ENCODE measurements at regions not wholly inside any gene's neighbourhood (a gene's known extent, or its start where the extent isn't known, plus 50 kb on each side); places are given as distances from the start of the nearest gene placed in this dataset.
A peak's percentile ranks its signal among the peaks of the same experiment; 100 is the strongest.

- Histone ChIP-seq H3K36me3 (ENCODE audit: control insufficient read depth in 2 of 2, insufficient read depth in 2 of 2, low read length in 1 of 2) (no peaks in the 10 kb centered on the region), H3K4me3 (ENCODE audit: low read depth in 1 of 2, low read length in 2 of 2) (no peak overlapping the region), H3K9me3 (ENCODE audit: control insufficient read depth in 2 of 2, insufficient read depth in 1 of 2, low read depth in 1 of 2, low read length in 1 of 2) (no peaks in the 10 kb centered on the region), H3K27ac (ENCODE audit: low read depth in 2 of 2, low read length in 1 of 2) (no peak overlapping the region), H3K4me1 (ENCODE audit: control insufficient read depth in 2 of 2, insufficient read depth in 2 of 2, low read length in 1 of 2) (no peaks in the 10 kb centered on the region), H3K27me3 (ENCODE audit: control insufficient read depth in 1 of 2, insufficient read depth in 2 of 2, low read length in 2 of 2) (no peaks in the 10 kb centered on the region)
- 83 to 89% methylated on average over 3 of the region's 3 CpGs for WGBS, 2 donors
Observed at GRCh38 chr3:118497274-118497673, 537.4 kb downstream of the IGSF11 start.

- Histone ChIP-seq H3K27me3 (ENCODE audit: control insufficient read depth in 1 of 2, insufficient read depth in 2 of 2, low read length in 2 of 2) (no peaks in the 10 kb centered on the region), H3K4me1 (ENCODE audit: control insufficient read depth in 2 of 2, insufficient read depth in 2 of 2, low read length in 1 of 2) (no peaks in the 10 kb centered on the region), H3K27ac (ENCODE audit: low read depth in 2 of 2, low read length in 1 of 2) (peak overlapping the region in 1 of 2 donors; percentile 26), H3K36me3 (ENCODE audit: control insufficient read depth in 2 of 2, insufficient read depth in 2 of 2, low read length in 1 of 2) (no peaks in the 10 kb centered on the region), H3K4me3 (ENCODE audit: low read depth in 1 of 2, low read length in 2 of 2) (no peak overlapping the region), H3K9me3 (ENCODE audit: control insufficient read depth in 2 of 2, insufficient read depth in 1 of 2, low read depth in 1 of 2, low read length in 1 of 2) (no peaks in the 10 kb centered on the region)
- WGBS, 2 donors = 11 to 35% methylated on average over 1 of the region's 1 CpG
Observed at GRCh38 chr3:118501152-118501551, 533.5 kb downstream of the IGSF11 start.

- Histone ChIP-seq H3K27ac (ENCODE audit: low read depth in 2 of 2, low read length in 1 of 2) (no peak overlapping the region), H3K4me3 (ENCODE audit: low read depth in 1 of 2, low read length in 2 of 2) (no peak overlapping the region), H3K36me3 (ENCODE audit: control insufficient read depth in 2 of 2, insufficient read depth in 2 of 2, low read length in 1 of 2) (no peaks in the 10 kb centered on the region), H3K27me3 (ENCODE audit: control insufficient read depth in 1 of 2, insufficient read depth in 2 of 2, low read length in 2 of 2) (no peaks in the 10 kb centered on the region), H3K9me3 (ENCODE audit: control insufficient read depth in 2 of 2, insufficient read depth in 1 of 2, low read depth in 1 of 2, low read length in 1 of 2) (no peaks in the 10 kb centered on the region), H3K4me1 (ENCODE audit: control insufficient read depth in 2 of 2, insufficient read depth in 2 of 2, low read length in 1 of 2) (no peaks in the 10 kb centered on the region)
- 77 to 89% methylated on average over 1 of the region's 1 CpG for WGBS, 2 donors
Observed at GRCh38 chr3:118504906-118505305, 529.7 kb downstream of the IGSF11 start.

GRCh38 chr3:118505784-118506183 is 528.9 kb downstream of the IGSF11 start:
- Histone ChIP-seq H3K4me3 (ENCODE audit: low read depth in 1 of 2, low read length in 2 of 2) (no peak overlapping the region), H3K27me3 (ENCODE audit: control insufficient read depth in 1 of 2, insufficient read depth in 2 of 2, low read length in 2 of 2) (no peaks in the 10 kb centered on the region), H3K4me1 (ENCODE audit: control insufficient read depth in 2 of 2, insufficient read depth in 2 of 2, low read length in 1 of 2) (no peaks in the 10 kb centered on the region), H3K9me3 (ENCODE audit: control insufficient read depth in 2 of 2, insufficient read depth in 1 of 2, low read depth in 1 of 2, low read length in 1 of 2) (no peaks in the 10 kb centered on the region), H3K36me3 (ENCODE audit: control insufficient read depth in 2 of 2, insufficient read depth in 2 of 2, low read length in 1 of 2) (no peaks in the 10 kb centered on the region), H3K27ac (ENCODE audit: low read depth in 2 of 2, low read length in 1 of 2) (no peak overlapping the region)
- 79 to 85% methylated on average over 2 of the region's 2 CpGs for WGBS, 2 donors

- Histone ChIP-seq H3K4me3 (ENCODE audit: low read depth in 1 of 2, low read length in 2 of 2) (no peak overlapping the region), H3K9me3 (ENCODE audit: control insufficient read depth in 2 of 2, insufficient read depth in 1 of 2, low read depth in 1 of 2, low read length in 1 of 2) (no peaks in the 10 kb centered on the region), H3K36me3 (ENCODE audit: control insufficient read depth in 2 of 2, insufficient read depth in 2 of 2, low read length in 1 of 2) (no peaks in the 10 kb centered on the region), H3K4me1 (ENCODE audit: control insufficient read depth in 2 of 2, insufficient read depth in 2 of 2, low read length in 1 of 2) (no peaks in the 10 kb centered on the region), H3K27ac (ENCODE audit: low read depth in 2 of 2, low read length in 1 of 2) (no peak overlapping the region), H3K27me3 (ENCODE audit: control insufficient read depth in 1 of 2, insufficient read depth in 2 of 2, low read length in 2 of 2) (no peaks in the 10 kb centered on the region)
Observed at GRCh38 chr3:118511402-118511801, 523.2 kb downstream of the IGSF11 start.

GRCh38 chr3:118512301-118512700 is 522.3 kb downstream of the IGSF11 start:
- whole genome bisulfite sequencing, 2 donors = 78% methylated on average over 2 of the region's 2 CpGs
- H3K4me3 ChIP-seq (ENCODE audit: low read depth in 1 of 2, low read length in 2 of 2) = no peak overlapping the region
- H3K36me3 ChIP-seq (ENCODE audit: control insufficient read depth in 2 of 2, insufficient read depth in 2 of 2, low read length in 1 of 2) = no peaks in the 10 kb centered on the region
- H3K27ac ChIP-seq (ENCODE audit: low read depth in 2 of 2, low read length in 1 of 2) = no peak overlapping the region
- no peaks in the 10 kb centered on the region for H3K4me1 ChIP-seq (ENCODE audit: control insufficient read depth in 2 of 2, insufficient read depth in 2 of 2, low read length in 1 of 2)
- peaks cover 0 to 2% of the 10 kb centered on the region in 2 donors for H3K9me3 ChIP-seq (ENCODE audit: control insufficient read depth in 2 of 2, insufficient read depth in 1 of 2, low read depth in 1 of 2, low read length in 1 of 2)
- no peaks in the 10 kb centered on the region for H3K27me3 ChIP-seq (ENCODE audit: control insufficient read depth in 1 of 2, insufficient read depth in 2 of 2, low read length in 2 of 2)

GRCh38 chr3:118525077-118525476 is 509.6 kb downstream of the IGSF11 start:
- H3K9me3 ChIP-seq (ENCODE audit: control insufficient read depth in 2 of 2, insufficient read depth in 1 of 2, low read depth in 1 of 2, low read length in 1 of 2) = peaks cover 0 to 6% of the 10 kb centered on the region in 2 donors
- no peaks in the 10 kb centered on the region for H3K27me3 ChIP-seq (ENCODE audit: control insufficient read depth in 1 of 2, insufficient read depth in 2 of 2, low read length in 2 of 2)
- no peaks in the 10 kb centered on the region for H3K36me3 ChIP-seq (ENCODE audit: control insufficient read depth in 2 of 2, insufficient read depth in 2 of 2, low read length in 1 of 2)
- WGBS, 2 donors = 63 to 67% methylated on average over 3 of the region's 3 CpGs
- H3K4me1 ChIP-seq (ENCODE audit: control insufficient read depth in 2 of 2, insufficient read depth in 2 of 2, low read length in 1 of 2) = no peaks in the 10 kb centered on the region
- no peak overlapping the region for H3K27ac ChIP-seq (ENCODE audit: low read depth in 2 of 2, low read length in 1 of 2)
- H3K4me3 ChIP-seq (ENCODE audit: low read depth in 1 of 2, low read length in 2 of 2) = no peak overlapping the region

- H3K27me3 ChIP-seq (ENCODE audit: control insufficient read depth in 1 of 2, insufficient read depth in 2 of 2, low read length in 2 of 2) = no peaks in the 10 kb centered on the region
- no peak overlapping the region for H3K4me3 ChIP-seq (ENCODE audit: low read depth in 1 of 2, low read length in 2 of 2)
- no peak overlapping the region for H3K27ac ChIP-seq (ENCODE audit: low read depth in 2 of 2, low read length in 1 of 2)
- H3K36me3 ChIP-seq (ENCODE audit: control insufficient read depth in 2 of 2, insufficient read depth in 2 of 2, low read length in 1 of 2) = no peaks in the 10 kb centered on the region
- WGBS, 2 donors = 79 to 81% methylated on average over 1 of the region's 1 CpG
- peaks cover 0 to 6% of the 10 kb centered on the region in 2 donors for H3K9me3 ChIP-seq (ENCODE audit: control insufficient read depth in 2 of 2, insufficient read depth in 1 of 2, low read depth in 1 of 2, low read length in 1 of 2)
- no peaks in the 10 kb centered on the region for H3K4me1 ChIP-seq (ENCODE audit: control insufficient read depth in 2 of 2, insufficient read depth in 2 of 2, low read length in 1 of 2)
Observed at GRCh38 chr3:118526758-118527513, 507.7 kb downstream of the IGSF11 start.

GRCh38 chr3:118527514-118528044 is 507.1 kb downstream of the IGSF11 start:
- H3K27ac ChIP-seq (ENCODE audit: low read depth in 2 of 2, low read length in 1 of 2) = no peak overlapping the region
- no peaks in the 10 kb centered on the region for H3K27me3 ChIP-seq (ENCODE audit: control insufficient read depth in 1 of 2, insufficient read depth in 2 of 2, low read length in 2 of 2)
- H3K4me1 ChIP-seq (ENCODE audit: control insufficient read depth in 2 of 2, insufficient read depth in 2 of 2, low read length in 1 of 2) = no peaks in the 10 kb centered on the region

GRCh38 chr3:118529554-118529953 is 505.1 kb downstream of the IGSF11 start:
- 44 to 63% methylated on average over 2 of the region's 2 CpGs for WGBS, 2 donors
- H3K27ac ChIP-seq (ENCODE audit: low read depth in 2 of 2, low read length in 1 of 2) = no peak overlapping the region
- no peaks in the 10 kb centered on the region for H3K36me3 ChIP-seq (ENCODE audit: control insufficient read depth in 2 of 2, insufficient read depth in 2 of 2, low read length in 1 of 2)
- H3K4me1 ChIP-seq (ENCODE audit: control insufficient read depth in 2 of 2, insufficient read depth in 2 of 2, low read length in 1 of 2) = no peaks in the 10 kb centered on the region
- no peak overlapping the region for H3K4me3 ChIP-seq (ENCODE audit: low read depth in 1 of 2, low read length in 2 of 2)
- H3K9me3 ChIP-seq (ENCODE audit: control insufficient read depth in 2 of 2, insufficient read depth in 1 of 2, low read depth in 1 of 2, low read length in 1 of 2) = peaks cover 0 to 4% of the 10 kb centered on the region in 2 donors
- H3K27me3 ChIP-seq (ENCODE audit: control insufficient read depth in 1 of 2, insufficient read depth in 2 of 2, low read length in 2 of 2) = no peaks in the 10 kb centered on the region

More at GRCh38 chr3:118527514-118528044, 507.1 kb downstream of the IGSF11 start:
- H3K9me3 ChIP-seq (ENCODE audit: control insufficient read depth in 2 of 2, insufficient read depth in 1 of 2, low read depth in 1 of 2, low read length in 1 of 2) = peaks cover 0 to 6% of the 10 kb centered on the region in 2 donors
- no peak overlapping the region for H3K4me3 ChIP-seq (ENCODE audit: low read depth in 1 of 2, low read length in 2 of 2)
- H3K36me3 ChIP-seq (ENCODE audit: control insufficient read depth in 2 of 2, insufficient read depth in 2 of 2, low read length in 1 of 2) = no peaks in the 10 kb centered on the region

Measured in esophagus (tissue), 2 donors.